SU-DHL-6 (cell line): ENCODE measurements at regions not wholly inside any gene's neighbourhood (a gene's known extent, or its start where the extent isn't known, plus 50 kb on each side); places are given as distances from the start of the nearest gene placed in this dataset.

Experiments
- EZH2phosphoT487 ChIP-seq: fragments of 200-600 bp; sonication (generic), shearing (Covaris generic); conservative IDR thresholded peaks from 2 replicates; pipeline ENCODE4 v1.6.1; 2018; ENCODE audit warnings: mild to moderate bottlenecking, antibody characterized with exemption, low read length, moderate library complexity, mixed read lengths
- TF ChIP-seq, protein P1 (sequence below): fragments of 200-600 bp; sonication (generic); IDR thresholded peaks from one replicate; pipeline ENCODE4 v1.5.1; 2017; ENCODE audit warnings: antibody characterized with exemption, mild to moderate bottlenecking, low read length, moderate library complexity; ENCODE audit not compliant: insufficient read depth, poor library complexity, severe bottlenecking

GRCh38 chr7:25361863-25362262 lies 133.6 kb upstream of the NPVF start:
- TF ChIP-seq, protein P1, sequence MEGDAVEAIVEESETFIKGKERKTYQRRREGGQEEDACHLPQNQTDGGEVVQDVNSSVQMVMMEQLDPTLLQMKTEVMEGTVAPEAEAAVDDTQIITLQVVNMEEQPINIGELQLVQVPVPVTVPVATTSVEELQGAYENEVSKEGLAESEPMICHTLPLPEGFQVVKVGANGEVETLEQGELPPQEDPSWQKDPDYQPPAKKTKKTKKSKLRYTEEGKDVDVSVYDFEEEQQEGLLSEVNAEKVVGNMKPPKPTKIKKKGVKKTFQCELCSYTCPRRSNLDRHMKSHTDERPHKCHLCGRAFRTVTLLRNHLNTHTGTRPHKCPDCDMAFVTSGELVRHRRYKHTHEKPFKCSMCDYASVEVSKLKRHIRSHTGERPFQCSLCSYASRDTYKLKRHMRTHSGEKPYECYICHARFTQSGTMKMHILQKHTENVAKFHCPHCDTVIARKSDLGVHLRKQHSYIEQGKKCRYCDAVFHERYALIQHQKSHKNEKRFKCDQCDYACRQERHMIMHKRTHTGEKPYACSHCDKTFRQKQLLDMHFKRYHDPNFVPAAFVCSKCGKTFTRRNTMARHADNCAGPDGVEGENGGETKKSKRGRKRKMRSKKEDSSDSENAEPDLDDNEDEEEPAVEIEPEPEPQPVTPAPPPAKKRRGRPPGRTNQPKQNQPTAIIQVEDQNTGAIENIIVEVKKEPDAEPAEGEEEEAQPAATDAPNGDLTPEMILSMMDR: no peak
- TF ChIP-seq EZH2phosphoT487: no peak
